GM23338 (cell line): ENCODE measurements at regions not wholly inside any gene's neighbourhood (a gene's known extent, or its start where the extent isn't known, plus 50 kb on each side); places are given as distances from the start of the nearest gene placed in this dataset.

Source experiments
- ATAC-seq: fragments of 200-7000 bp; cut with Tn5 transposase; 3 replicates; pipeline ENCODE4 v1.9.1; 2020
- DNase-seq: peaks from one replicate; pipeline ENCODE4 v3.0.0-alpha.2; 2015; ENCODE audit warnings: low spot score
- H2AFZ ChIP-seq: fragments of 200-600 bp; sonication (generic); 2 replicates; pipeline ENCODE4 v1.8.0; 2016; ENCODE audit warnings: antibody characterized with exemption, mild to moderate bottlenecking, moderate library complexity
- H3F3A ChIP-seq: fragments of 200-600 bp; sonication (generic); replicated peaks from 2 replicates; pipeline ENCODE4 v1.8.0; 2017; ENCODE audit warnings: antibody characterized with exemption, mixed run types, low read depth
- H3K27ac ChIP-seq: fragments of 200-600 bp; sonication (generic); 2 replicates; pipeline ENCODE4 v1.6.1; 2016; ENCODE audit warnings: low read depth
- H3K27me3 ChIP-seq: fragments of 200-600 bp; sonication (generic); 2 replicates; pipeline ENCODE4 v1.8.0; 2016; ENCODE audit warnings: mild to moderate bottlenecking, mixed run types, moderate library complexity; ENCODE audit not compliant: insufficient read depth
- H3K36me3 ChIP-seq: fragments of 200-600 bp; sonication (generic); 2 replicates; pipeline ENCODE4 v1.8.0; 2016; ENCODE audit warnings: mild to moderate bottlenecking; ENCODE audit not compliant: insufficient read depth
- H3K4me1 ChIP-seq: fragments of 200-600 bp; sonication (generic); 2 replicates; pipeline ENCODE4 v1.8.0; 2016; ENCODE audit warnings: mild to moderate bottlenecking, moderate library complexity; ENCODE audit not compliant: insufficient read depth
- H3K4me2 ChIP-seq: fragments of 200-600 bp; sonication (generic); 2 replicates; pipeline ENCODE4 v1.7.1; 2017; ENCODE audit warnings: mixed run types
- H3K4me3 ChIP-seq: fragments of 200-600 bp; sonication (generic); 2 replicates; pipeline ENCODE4 v1.6.1; 2016; ENCODE audit warnings: mixed run types
- H3K79me2 ChIP-seq: fragments of 200-600 bp; sonication (generic); replicated peaks from 2 replicates; pipeline ENCODE4 v1.8.0; 2017; ENCODE audit warnings: mild to moderate bottlenecking; ENCODE audit not compliant: insufficient read depth
- H3K9me2 ChIP-seq: fragments of 200-600 bp; sonication (generic); 2 replicates; pipeline ENCODE4 v1.8.0; 2017; ENCODE audit not compliant: insufficient read depth
- H4K20me1 ChIP-seq: fragments of 200-600 bp; sonication (generic); replicated peaks from 2 replicates; pipeline ENCODE4 v1.8.0; 2017; ENCODE audit warnings: mild to moderate bottlenecking; ENCODE audit not compliant: insufficient read depth
- H3K27ac Mint-ChIP-seq: 2 replicates; pipeline ENCODE4 v1.8.0; 2020; ENCODE audit warnings: inconsistent platforms, mild to moderate bottlenecking, moderate library complexity, mixed read lengths
- H3K27me3 Mint-ChIP-seq: 3 replicates; pipeline ENCODE4 v1.8.0; 2022; ENCODE audit warnings: low read depth, mild to moderate bottlenecking, moderate library complexity, mixed read lengths, inconsistent platforms; ENCODE audit not compliant: insufficient read depth, poor library complexity
- H3K36me3 Mint-ChIP-seq: 3 replicates; pipeline ENCODE4 v1.8.0; 2021; ENCODE audit warnings: low read depth, mild to moderate bottlenecking, inconsistent platforms, moderate library complexity, mixed read lengths
- H3K4me1 Mint-ChIP-seq: 3 replicates; pipeline ENCODE4 v1.8.0; 2020; ENCODE audit warnings: mild to moderate bottlenecking, inconsistent platforms, mixed read lengths
- H3K4me3 Mint-ChIP-seq: 3 replicates; pipeline ENCODE4 v1.8.0; 2021; ENCODE audit warnings: moderate library complexity, mild to moderate bottlenecking, inconsistent platforms, mixed read lengths
- H3K9me3 Mint-ChIP-seq: 3 replicates; pipeline ENCODE4 v1.8.0; 2020; ENCODE audit warnings: moderate library complexity, mild to moderate bottlenecking, inconsistent platforms, mixed read lengths
- NANOG ChIP-seq: IDR thresholded peaks from 2 replicates; pipeline ENCODE4 v1.6.1; 2016; ENCODE audit warnings: antibody characterized with exemption, borderline replicate concordance
- STAT1 ChIP-seq: IDR thresholded peaks from one replicate; pipeline ENCODE4 v1.6.1; 2016; ENCODE audit warnings: antibody characterized with exemption; ENCODE audit not compliant: unreplicated experiment
- ZNF114 ChIP-seq: fragments of 250-450 bp; sonication (Bioruptor Pico); IDR thresholded peaks from 2 replicates; pipeline ENCODE4 v1.5.0; 2020; ENCODE audit warnings: mild to moderate bottlenecking, moderate library complexity
- TF ChIP-seq, protein P1 (sequence below): fragments of 250-450 bp; sonication (Bioruptor Pico); IDR thresholded peaks from 2 replicates; pipeline ENCODE4 v1.5.0; 2020; ENCODE audit warnings: mild to moderate bottlenecking, moderate library complexity
- TF ChIP-seq, protein P2 (sequence below), 2 experiments: fragments of 200-600 bp in 1 of 2; sonication (generic) in 1 of 2; conservative IDR thresholded peaks; 2 replicates each; pipeline versions ENCODE4 v1.5.1 to v1.6.1; 2016 to 2017; ENCODE audit warnings: antibody characterized with exemption in 2 of 2, low read depth in 2 of 2, mild to moderate bottlenecking in 2 of 2, moderate library complexity in 1 of 2
- TF ChIP-seq, protein P3 (sequence below): IDR thresholded peaks from 2 replicates; pipeline ENCODE4 v1.6.1; 2016; ENCODE audit warnings: antibody characterized with exemption
- TF ChIP-seq, protein P4 (sequence below): IDR thresholded peaks from one replicate; pipeline ENCODE4 v1.6.1; 2018; ENCODE audit warnings: antibody characterized with exemption; ENCODE audit not compliant: unreplicated experiment

DNA sequence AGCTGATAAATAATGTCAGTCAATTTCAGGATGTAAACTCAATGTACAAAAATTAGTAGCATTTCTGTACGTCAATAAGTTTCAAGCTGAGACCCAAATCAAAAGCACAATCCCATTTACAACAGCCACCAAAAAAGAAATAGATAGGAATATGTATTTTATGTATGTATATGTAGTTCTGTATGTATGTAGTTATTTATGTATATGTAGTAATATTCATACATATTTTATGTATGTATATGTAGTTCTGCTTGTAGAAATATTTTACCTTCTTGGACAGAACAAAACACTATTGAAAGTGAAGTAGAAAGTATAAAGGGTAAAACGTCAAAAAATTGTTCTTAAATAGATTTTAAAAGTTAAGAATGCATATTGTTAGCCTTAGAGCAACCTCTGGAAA lies 591.0 kb upstream of the SETBP1 start (continued):
- TF ChIP-seq, protein P1, sequence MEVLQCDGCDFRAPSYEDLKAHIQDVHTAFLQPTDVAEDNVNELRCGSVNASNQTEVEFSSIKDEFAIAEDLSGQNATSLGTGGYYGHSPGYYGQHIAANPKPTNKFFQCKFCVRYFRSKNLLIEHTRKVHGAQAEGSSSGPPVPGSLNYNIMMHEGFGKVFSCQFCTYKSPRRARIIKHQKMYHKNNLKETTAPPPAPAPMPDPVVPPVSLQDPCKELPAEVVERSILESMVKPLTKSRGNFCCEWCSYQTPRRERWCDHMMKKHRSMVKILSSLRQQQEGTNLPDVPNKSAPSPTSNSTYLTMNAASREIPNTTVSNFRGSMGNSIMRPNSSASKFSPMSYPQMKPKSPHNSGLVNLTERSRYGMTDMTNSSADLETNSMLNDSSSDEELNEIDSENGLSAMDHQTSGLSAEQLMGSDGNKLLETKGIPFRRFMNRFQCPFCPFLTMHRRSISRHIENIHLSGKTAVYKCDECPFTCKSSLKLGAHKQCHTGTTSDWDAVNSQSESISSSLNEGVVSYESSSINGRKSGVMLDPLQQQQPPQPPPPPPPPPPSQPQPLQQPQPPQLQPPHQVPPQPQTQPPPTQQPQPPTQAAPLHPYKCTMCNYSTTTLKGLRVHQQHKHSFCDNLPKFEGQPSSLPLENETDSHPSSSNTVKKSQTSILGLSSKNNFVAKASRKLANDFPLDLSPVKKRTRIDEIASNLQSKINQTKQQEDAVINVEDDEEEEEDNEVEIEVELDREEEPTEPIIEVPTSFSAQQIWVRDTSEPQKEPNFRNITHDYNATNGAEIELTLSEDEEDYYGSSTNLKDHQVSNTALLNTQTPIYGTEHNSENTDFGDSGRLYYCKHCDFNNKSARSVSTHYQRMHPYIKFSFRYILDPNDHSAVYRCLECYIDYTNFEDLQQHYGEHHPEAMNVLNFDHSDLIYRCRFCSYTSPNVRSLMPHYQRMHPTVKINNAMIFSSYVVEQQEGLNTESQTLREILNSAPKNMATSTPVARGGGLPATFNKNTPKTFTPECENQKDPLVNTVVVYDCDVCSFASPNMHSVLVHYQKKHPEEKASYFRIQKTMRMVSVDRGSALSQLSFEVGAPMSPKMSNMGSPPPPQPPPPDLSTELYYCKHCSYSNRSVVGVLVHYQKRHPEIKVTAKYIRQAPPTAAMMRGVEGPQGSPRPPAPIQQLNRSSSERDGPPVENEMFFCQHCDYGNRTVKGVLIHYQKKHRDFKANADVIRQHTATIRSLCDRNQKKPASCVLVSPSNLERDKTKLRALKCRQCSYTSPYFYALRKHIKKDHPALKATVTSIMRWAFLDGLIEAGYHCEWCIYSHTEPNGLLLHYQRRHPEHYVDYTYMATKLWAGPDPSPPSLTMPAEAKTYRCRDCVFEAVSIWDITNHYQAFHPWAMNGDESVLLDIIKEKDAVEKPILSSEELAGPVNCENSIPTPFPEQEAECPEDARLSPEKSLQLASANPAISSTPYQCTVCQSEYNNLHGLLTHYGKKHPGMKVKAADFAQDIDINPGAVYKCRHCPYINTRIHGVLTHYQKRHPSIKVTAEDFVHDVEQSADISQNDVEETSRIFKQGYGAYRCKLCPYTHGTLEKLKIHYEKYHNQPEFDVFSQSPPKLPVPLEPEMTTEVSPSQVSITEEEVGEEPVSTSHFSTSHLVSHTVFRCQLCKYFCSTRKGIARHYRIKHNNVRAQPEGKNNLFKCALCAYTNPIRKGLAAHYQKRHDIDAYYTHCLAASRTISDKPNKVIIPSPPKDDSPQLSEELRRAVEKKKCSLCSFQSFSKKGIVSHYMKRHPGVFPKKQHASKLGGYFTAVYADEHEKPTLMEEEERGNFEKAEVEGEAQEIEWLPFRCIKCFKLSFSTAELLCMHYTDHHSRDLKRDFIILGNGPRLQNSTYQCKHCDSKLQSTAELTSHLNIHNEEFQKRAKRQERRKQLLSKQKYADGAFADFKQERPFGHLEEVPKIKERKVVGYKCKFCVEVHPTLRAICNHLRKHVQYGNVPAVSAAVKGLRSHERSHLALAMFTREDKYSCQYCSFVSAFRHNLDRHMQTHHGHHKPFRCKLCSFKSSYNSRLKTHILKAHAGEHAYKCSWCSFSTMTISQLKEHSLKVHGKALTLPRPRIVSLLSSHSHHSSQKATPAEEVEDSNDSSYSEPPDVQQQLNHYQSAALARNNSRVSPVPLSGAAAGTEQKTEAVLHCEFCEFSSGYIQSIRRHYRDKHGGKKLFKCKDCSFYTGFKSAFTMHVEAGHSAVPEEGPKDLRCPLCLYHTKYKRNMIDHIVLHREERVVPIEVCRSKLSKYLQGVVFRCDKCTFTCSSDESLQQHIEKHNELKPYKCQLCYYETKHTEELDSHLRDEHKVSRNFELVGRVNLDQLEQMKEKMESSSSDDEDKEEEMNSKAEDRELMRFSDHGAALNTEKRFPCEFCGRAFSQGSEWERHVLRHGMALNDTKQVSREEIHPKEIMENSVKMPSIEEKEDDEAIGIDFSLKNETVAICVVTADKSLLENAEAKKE (CRISPR knock-in tag) = no peak
- TF ChIP-seq, protein P2, sequence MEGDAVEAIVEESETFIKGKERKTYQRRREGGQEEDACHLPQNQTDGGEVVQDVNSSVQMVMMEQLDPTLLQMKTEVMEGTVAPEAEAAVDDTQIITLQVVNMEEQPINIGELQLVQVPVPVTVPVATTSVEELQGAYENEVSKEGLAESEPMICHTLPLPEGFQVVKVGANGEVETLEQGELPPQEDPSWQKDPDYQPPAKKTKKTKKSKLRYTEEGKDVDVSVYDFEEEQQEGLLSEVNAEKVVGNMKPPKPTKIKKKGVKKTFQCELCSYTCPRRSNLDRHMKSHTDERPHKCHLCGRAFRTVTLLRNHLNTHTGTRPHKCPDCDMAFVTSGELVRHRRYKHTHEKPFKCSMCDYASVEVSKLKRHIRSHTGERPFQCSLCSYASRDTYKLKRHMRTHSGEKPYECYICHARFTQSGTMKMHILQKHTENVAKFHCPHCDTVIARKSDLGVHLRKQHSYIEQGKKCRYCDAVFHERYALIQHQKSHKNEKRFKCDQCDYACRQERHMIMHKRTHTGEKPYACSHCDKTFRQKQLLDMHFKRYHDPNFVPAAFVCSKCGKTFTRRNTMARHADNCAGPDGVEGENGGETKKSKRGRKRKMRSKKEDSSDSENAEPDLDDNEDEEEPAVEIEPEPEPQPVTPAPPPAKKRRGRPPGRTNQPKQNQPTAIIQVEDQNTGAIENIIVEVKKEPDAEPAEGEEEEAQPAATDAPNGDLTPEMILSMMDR (conservative IDR thresholded peaks at IDR 0.05; ENCODE audit: low read depth in 2 of 2) = no peak
- TF ChIP-seq NANOG = no peak

DNA sequence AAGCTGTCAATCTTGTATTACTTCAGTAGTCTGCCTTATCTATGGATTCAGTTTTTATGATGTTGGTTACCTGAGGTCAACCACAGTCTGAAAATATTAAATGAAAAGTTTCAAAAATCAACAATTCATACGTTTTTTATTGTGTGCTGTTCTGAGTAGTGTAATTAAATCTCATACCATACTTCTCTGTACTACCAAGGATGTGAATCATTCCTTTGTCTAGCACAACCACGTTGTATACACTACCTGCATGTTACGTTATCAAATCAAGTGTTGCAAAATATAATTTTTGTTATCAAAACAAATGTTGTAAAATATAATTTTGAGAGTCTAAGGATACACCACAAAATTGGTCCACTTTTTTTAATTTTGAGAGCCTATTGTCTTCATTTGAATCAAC lies 590.2 kb upstream of the SETBP1 start:
- Histone ChIP-seq H3K9me2 (no peaks in the 10 kb centered on the region), H3K79me2 (no peaks in the 10 kb centered on the region), H3K4me2 (peak overlapping the region; percentile 58), H3K27ac (no peak overlapping the region), H3K27me3 (no peaks in the 10 kb centered on the region), H3K4me1 (peaks cover 60% of the 10 kb centered on the region), H2AFZ (no peak overlapping the region), H4K20me1 (no peaks in the 10 kb centered on the region), H3K4me3 (0 out of 2 replicates have a peak overlapping the region, but pooled peaks have one; percentile 29), H3F3A (no peaks in the 10 kb centered on the region), H3K36me3 (no peaks in the 10 kb centered on the region)
- peaks cover 3% of the 10 kb centered on the region for H3K27me3 Mint-ChIP-seq
- TF ChIP-seq STAT1 = no peak
- TF ChIP-seq, protein P3, sequence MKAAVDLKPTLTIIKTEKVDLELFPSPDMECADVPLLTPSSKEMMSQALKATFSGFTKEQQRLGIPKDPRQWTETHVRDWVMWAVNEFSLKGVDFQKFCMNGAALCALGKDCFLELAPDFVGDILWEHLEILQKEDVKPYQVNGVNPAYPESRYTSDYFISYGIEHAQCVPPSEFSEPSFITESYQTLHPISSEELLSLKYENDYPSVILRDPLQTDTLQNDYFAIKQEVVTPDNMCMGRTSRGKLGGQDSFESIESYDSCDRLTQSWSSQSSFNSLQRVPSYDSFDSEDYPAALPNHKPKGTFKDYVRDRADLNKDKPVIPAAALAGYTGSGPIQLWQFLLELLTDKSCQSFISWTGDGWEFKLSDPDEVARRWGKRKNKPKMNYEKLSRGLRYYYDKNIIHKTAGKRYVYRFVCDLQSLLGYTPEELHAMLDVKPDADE = no peak
- TF ChIP-seq, protein P4, sequence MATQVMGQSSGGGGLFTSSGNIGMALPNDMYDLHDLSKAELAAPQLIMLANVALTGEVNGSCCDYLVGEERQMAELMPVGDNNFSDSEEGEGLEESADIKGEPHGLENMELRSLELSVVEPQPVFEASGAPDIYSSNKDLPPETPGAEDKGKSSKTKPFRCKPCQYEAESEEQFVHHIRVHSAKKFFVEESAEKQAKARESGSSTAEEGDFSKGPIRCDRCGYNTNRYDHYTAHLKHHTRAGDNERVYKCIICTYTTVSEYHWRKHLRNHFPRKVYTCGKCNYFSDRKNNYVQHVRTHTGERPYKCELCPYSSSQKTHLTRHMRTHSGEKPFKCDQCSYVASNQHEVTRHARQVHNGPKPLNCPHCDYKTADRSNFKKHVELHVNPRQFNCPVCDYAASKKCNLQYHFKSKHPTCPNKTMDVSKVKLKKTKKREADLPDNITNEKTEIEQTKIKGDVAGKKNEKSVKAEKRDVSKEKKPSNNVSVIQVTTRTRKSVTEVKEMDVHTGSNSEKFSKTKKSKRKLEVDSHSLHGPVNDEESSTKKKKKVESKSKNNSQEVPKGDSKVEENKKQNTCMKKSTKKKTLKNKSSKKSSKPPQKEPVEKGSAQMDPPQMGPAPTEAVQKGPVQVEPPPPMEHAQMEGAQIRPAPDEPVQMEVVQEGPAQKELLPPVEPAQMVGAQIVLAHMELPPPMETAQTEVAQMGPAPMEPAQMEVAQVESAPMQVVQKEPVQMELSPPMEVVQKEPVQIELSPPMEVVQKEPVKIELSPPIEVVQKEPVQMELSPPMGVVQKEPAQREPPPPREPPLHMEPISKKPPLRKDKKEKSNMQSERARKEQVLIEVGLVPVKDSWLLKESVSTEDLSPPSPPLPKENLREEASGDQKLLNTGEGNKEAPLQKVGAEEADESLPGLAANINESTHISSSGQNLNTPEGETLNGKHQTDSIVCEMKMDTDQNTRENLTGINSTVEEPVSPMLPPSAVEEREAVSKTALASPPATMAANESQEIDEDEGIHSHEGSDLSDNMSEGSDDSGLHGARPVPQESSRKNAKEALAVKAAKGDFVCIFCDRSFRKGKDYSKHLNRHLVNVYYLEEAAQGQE = no peak
- no peak for TF ChIP-seq ZNF114 (CRISPR knock-in tag)
- DNase-seq = no peak
- H3K4me1 Mint-ChIP-seq = peaks cover 39% of the 10 kb centered on the region
- no peak overlapping the region for H3K27ac Mint-ChIP-seq
- H3K36me3 Mint-ChIP-seq = peaks cover 5% of the 10 kb centered on the region; the same call in 2 of the 3 replicates
- H3K4me3 Mint-ChIP-seq = no peak overlapping the region
- H3K9me3 Mint-ChIP-seq = no peaks in the 10 kb centered on the region; the same call in 2 of the 3 replicates
- no peak for ATAC-seq
